Smooth muscle cell (in vitro differentiated cells): ENCODE measurements at regions not wholly inside any gene's neighbourhood (a gene's known extent, or its start where the extent isn't known, plus 50 kb on each side); places are given as distances from the start of the nearest gene placed in this dataset.

Experiments
- DNase-seq: peaks from one replicate; lab custom pipeline; 2025; ENCODE audit not compliant: unreplicated experiment; lab: John Stamatoyannopoulos, UW
- H2AFZ ChIP-seq: fragments of 200-600 bp; sonication (generic); 2 replicates; pipeline ENCODE4 v1.6.0; 2016; ENCODE audit warnings: antibody characterized with exemption, low read depth, mild to moderate bottlenecking
- H3F3A ChIP-seq: fragments of 200-600 bp; sonication (generic); 2 replicates; pipeline ENCODE4 v1.6.0; 2017; ENCODE audit warnings: antibody characterized with exemption, low read depth
- H3K27ac ChIP-seq: fragments of 200-600 bp; sonication (generic); 2 replicates; pipeline ENCODE4 v1.5.1; 2016; ENCODE audit warnings: low read depth, mild to moderate bottlenecking
- H3K27me3 ChIP-seq: fragments of 200-600 bp; sonication (generic); 2 replicates; pipeline ENCODE4 v1.6.1; 2016; ENCODE audit warnings: low read depth, mild to moderate bottlenecking
- H3K36me3 ChIP-seq: fragments of 200-600 bp; sonication (generic); 2 replicates; pipeline ENCODE4 v1.5.1; 2016; ENCODE audit warnings: low read depth
- H3K4me1 ChIP-seq: fragments of 200-600 bp; sonication (generic); 2 replicates; pipeline ENCODE4 v1.5.1; 2016; ENCODE audit warnings: low read depth
- H3K4me2 ChIP-seq: fragments of 200-600 bp; sonication (generic); 2 replicates; pipeline ENCODE4 v1.6.0; 2016; ENCODE audit warnings: mild to moderate bottlenecking
- H3K4me3 ChIP-seq: fragments of 200-600 bp; sonication (generic); 2 replicates; pipeline ENCODE4 v1.5.1; 2016; ENCODE audit warnings: mild to moderate bottlenecking
- H3K79me2 ChIP-seq: fragments of 200-600 bp; sonication (generic); 2 replicates; pipeline ENCODE4 v1.6.0; 2016; ENCODE audit warnings: low read depth, mild to moderate bottlenecking
- H3K9ac ChIP-seq: fragments of 200-600 bp; sonication (generic); 2 replicates; pipeline ENCODE4 v1.6.0; 2016; ENCODE audit warnings: low read depth
- H3K9me3 ChIP-seq: fragments of 200-600 bp; sonication (generic); replicated peaks from 2 replicates; pipeline ENCODE4 v1.5.1; 2016; ENCODE audit warnings: low read depth
- H4K20me1 ChIP-seq: fragments of 200-600 bp; sonication (generic); 2 replicates; pipeline ENCODE4 v1.6.0; 2016; ENCODE audit warnings: low read depth
- WGBS: methylation state at CpG from one replicate; pipeline ENCODE4 v1.1.7; 2016; ENCODE audit warnings: low lambda C conversion rate; 5-methylcytosine and 5-hydroxymethylcytosine counted together
- TF ChIP-seq, protein P1 (sequence below): fragments of 200-600 bp; sonication (generic); IDR thresholded peaks from 2 replicates; pipeline ENCODE4 v1.5.1; 2017; ENCODE audit warnings: borderline replicate concordance, mild to moderate bottlenecking, antibody characterized with exemption; ENCODE audit not compliant: insufficient read depth, poor library complexity, severe bottlenecking

DNA sequence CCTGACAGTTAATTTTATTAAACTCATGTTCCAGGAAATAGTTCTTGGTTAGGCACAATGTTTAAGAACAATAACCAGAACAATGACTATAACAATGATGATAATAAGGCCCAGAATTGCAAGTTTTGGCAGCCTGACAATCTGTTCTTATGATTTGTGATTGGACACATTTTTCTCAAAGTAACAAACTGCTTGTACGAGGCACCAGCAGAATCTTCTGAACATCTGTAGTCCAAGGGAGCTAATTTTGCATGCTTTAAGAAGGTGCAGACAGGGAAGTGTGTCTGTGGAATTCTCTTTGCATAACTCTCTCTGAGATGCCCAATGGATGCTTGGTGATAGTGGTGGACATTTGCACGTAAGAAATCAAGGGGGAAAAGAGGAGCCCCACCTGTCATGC is 709.3 kb downstream of the SLC4A3 start:
- no peak overlapping the region for H3K4me2 ChIP-seq
- no peaks in the 10 kb centered on the region for H3K36me3 ChIP-seq
- no peak overlapping the region for H3K4me3 ChIP-seq
- H3F3A ChIP-seq: no peaks in the 10 kb centered on the region
- H3K9me3 ChIP-seq: no peaks in the 10 kb centered on the region
- H3K27ac ChIP-seq: no peak overlapping the region
- no peak overlapping the region for H2AFZ ChIP-seq
- WGBS: 94% methylated on average over 2 of the region's 2 CpGs
- H4K20me1 ChIP-seq: no peaks in the 10 kb centered on the region
- no peaks in the 10 kb centered on the region for H3K79me2 ChIP-seq
- no peaks in the 10 kb centered on the region for H3K27me3 ChIP-seq
- TF ChIP-seq, protein P1, sequence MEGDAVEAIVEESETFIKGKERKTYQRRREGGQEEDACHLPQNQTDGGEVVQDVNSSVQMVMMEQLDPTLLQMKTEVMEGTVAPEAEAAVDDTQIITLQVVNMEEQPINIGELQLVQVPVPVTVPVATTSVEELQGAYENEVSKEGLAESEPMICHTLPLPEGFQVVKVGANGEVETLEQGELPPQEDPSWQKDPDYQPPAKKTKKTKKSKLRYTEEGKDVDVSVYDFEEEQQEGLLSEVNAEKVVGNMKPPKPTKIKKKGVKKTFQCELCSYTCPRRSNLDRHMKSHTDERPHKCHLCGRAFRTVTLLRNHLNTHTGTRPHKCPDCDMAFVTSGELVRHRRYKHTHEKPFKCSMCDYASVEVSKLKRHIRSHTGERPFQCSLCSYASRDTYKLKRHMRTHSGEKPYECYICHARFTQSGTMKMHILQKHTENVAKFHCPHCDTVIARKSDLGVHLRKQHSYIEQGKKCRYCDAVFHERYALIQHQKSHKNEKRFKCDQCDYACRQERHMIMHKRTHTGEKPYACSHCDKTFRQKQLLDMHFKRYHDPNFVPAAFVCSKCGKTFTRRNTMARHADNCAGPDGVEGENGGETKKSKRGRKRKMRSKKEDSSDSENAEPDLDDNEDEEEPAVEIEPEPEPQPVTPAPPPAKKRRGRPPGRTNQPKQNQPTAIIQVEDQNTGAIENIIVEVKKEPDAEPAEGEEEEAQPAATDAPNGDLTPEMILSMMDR: no peak
- DNase-seq: no peak
- H3K4me1 ChIP-seq: no peaks in the 10 kb centered on the region
- no peak overlapping the region for H3K9ac ChIP-seq

- no peak overlapping the region for H2AFZ ChIP-seq
- H3K27ac ChIP-seq: no peak overlapping the region
- H3K9ac ChIP-seq: no peak overlapping the region
- no peaks in the 10 kb centered on the region for H4K20me1 ChIP-seq
- no peak for DNase-seq
- H3K36me3 ChIP-seq: no peaks in the 10 kb centered on the region
- no peaks in the 10 kb centered on the region for H3K27me3 ChIP-seq
- H3K9me3 ChIP-seq: no peaks in the 10 kb centered on the region
- no peaks in the 10 kb centered on the region for H3K4me1 ChIP-seq
- TF ChIP-seq, protein P1: no peak
- no peaks in the 10 kb centered on the region for H3K79me2 ChIP-seq
- H3K4me3 ChIP-seq: no peak overlapping the region
- no peak overlapping the region for H3K4me2 ChIP-seq
- no peaks in the 10 kb centered on the region for H3F3A ChIP-seq
- 98% methylated on average over 2 of the region's 2 CpGs for WGBS
Observed at GRCh38 chr2:220337611-220338440, 710.4 kb downstream of the SLC4A3 start.

DNA sequence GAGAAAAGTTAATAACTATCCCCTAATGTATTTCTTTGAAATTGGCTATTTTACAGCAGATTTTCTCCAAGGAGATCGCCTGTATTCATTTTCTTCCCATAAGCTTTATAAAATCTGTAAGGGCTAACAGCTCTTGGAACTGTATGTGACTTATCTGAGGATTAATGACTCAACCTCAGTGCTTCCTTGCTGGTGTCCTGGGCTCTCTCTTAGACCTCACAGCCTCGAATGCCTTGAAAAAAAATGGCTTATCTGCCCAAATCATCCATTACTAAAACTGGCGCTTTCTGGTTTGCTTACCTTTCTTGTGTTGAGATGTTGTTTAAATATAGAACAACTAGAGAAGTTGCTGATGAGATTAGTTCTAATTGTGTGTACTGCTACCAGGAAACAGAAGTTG is 713.6 kb downstream of the SLC4A3 start:
- no peak for DNase-seq

More for the DNA sequence above, 713.6 kb downstream of the SLC4A3 start:
- H3K9ac ChIP-seq: no peak overlapping the region
- no peak overlapping the region for H2AFZ ChIP-seq
- no peaks in the 10 kb centered on the region for H4K20me1 ChIP-seq
- H3K9me3 ChIP-seq: no peaks in the 10 kb centered on the region
- H3K36me3 ChIP-seq: no peaks in the 10 kb centered on the region
- H3K27ac ChIP-seq: no peak overlapping the region
- TF ChIP-seq, protein P1: no peak
- H3K4me1 ChIP-seq: no peaks in the 10 kb centered on the region
- H3K4me3 ChIP-seq: no peak overlapping the region
- no peaks in the 10 kb centered on the region for H3K79me2 ChIP-seq
- H3K27me3 ChIP-seq: no peaks in the 10 kb centered on the region
- H3K4me2 ChIP-seq: peak overlapping the region; percentile 6
- 38% methylated on average over 3 of the region's 3 CpGs for WGBS
- H3F3A ChIP-seq: no peaks in the 10 kb centered on the region
